ENCODE measurements at regions not wholly inside any gene's neighbourhood (a gene's known extent, or its start where the extent isn't known, plus 50 kb on each side); places are given as distances from the start of the nearest gene placed in this dataset.

GRCh38 chr5:10123254-10123989 is 126.3 kb downstream of the ATPSCKMT start (continued):
- no peak for TF ChIP-seq ATF2 (IDR thresholded peaks at IDR 0.05; ENCODE audit: low read length)
- TF ChIP-seq ASH2L (IDR thresholded peaks at IDR 0.05; ENCODE audit: low read length): no peak
- TF ChIP-seq YY1 (IDR thresholded peaks at IDR 0.05; ENCODE audit: low read depth, low read length): no peak
- TF ChIP-seq MAX (IDR thresholded peaks at IDR 0.05): no peak
